Suprapubic skin (tissue), 4 donors: ENCODE measurements at regions not wholly inside any gene's neighbourhood (a gene's known extent, or its start where the extent isn't known, plus 50 kb on each side); places are given as distances from the start of the nearest gene placed in this dataset.

Source experiments
- POLR2A ChIP-seq, 2 donors: fragments of 450-650 bp; IDR thresholded peaks; one replicate each; pipeline ENCODE4 v1.6.1; 2017; ENCODE audit warnings: antibody characterized with exemption in 2 of 2, mild to moderate bottlenecking in 2 of 2, moderate library complexity in 2 of 2
- POLR2AphosphoS5 ChIP-seq, 3 donors: sonication (generic); formaldehyde crosslinking; IDR thresholded peaks; one replicate each; pipeline ENCODE4 v1.6.1; 2017; ENCODE audit warnings: antibody characterized with exemption in 3 of 3
- TF ChIP-seq, protein P1 (sequence below), 2 donors: fragments of 200-600 bp in 1 of 2; fragments of 450-650 bp in 1 of 2; sonication (generic) in 1 of 2; IDR thresholded peaks; one replicate each; pipeline ENCODE4 v1.5.1; 2016 to 2019; ENCODE audit warnings: antibody characterized with exemption in 2 of 2, mild to moderate bottlenecking in 1 of 2, moderate library complexity in 1 of 2

DNA sequence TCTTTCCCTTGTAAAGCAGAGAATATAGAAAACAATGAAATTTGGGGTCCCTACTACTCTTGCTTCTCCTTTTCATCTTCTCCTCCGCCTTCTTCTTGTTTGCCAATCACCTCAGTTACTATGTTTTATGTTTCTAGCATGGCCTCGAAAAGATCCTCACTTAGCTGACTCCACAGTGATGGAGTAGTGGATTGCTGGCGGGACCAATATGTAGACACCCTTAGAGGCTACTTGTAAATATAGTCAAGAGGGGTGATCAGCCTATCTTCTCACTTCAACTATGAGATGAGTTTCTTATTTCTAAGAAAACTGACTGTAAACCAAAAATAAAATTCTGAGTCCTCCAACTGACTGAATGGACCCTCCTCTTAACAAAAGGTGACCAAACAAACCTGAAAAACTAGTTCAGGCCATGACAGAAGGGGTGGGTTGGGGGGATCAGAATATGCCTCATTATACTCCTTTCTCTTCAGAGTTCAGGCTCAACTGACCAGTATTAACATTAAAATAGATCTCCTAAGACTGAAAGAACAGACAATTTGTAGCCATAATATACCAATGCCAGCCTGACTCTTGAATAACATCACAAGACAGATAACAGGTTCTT is 829.0 kb downstream of the TLE4 start:
- TF ChIP-seq, protein P1, sequence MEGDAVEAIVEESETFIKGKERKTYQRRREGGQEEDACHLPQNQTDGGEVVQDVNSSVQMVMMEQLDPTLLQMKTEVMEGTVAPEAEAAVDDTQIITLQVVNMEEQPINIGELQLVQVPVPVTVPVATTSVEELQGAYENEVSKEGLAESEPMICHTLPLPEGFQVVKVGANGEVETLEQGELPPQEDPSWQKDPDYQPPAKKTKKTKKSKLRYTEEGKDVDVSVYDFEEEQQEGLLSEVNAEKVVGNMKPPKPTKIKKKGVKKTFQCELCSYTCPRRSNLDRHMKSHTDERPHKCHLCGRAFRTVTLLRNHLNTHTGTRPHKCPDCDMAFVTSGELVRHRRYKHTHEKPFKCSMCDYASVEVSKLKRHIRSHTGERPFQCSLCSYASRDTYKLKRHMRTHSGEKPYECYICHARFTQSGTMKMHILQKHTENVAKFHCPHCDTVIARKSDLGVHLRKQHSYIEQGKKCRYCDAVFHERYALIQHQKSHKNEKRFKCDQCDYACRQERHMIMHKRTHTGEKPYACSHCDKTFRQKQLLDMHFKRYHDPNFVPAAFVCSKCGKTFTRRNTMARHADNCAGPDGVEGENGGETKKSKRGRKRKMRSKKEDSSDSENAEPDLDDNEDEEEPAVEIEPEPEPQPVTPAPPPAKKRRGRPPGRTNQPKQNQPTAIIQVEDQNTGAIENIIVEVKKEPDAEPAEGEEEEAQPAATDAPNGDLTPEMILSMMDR (IDR thresholded peaks at IDR 0.05) = no peak
- TF ChIP-seq POLR2A (IDR thresholded peaks at IDR 0.05) = no peak
- TF ChIP-seq POLR2AphosphoS5 (IDR thresholded peaks at IDR 0.05) = no peak
